Spleen (tissue), 11 donors: ENCODE measurements at regions not wholly inside any gene's neighbourhood (a gene's known extent, or its start where the extent isn't known, plus 50 kb on each side); places are given as distances from the start of the nearest gene placed in this dataset.

ENCODE experiments used
- DNase-seq: peaks from one replicate; pipeline ENCODE4 v3.0.0-alpha.2; 2020
- H3K27ac ChIP-seq, 8 donors: fragments of 200-600 bp; sonication (generic) in 7 of 8; 1 replicate in 4 of 8; 2 replicates in 4 of 8; pipeline versions ENCODE4 v1.5.0 to v1.8.0; 2016 to 2021; ENCODE audit warnings: inconsistent platforms in 4 of 8, mild to moderate bottlenecking in 4 of 8, moderate library complexity in 1 of 8
- H3K27me3 ChIP-seq, 7 donors: fragments of 200-600 bp; sonication (generic) in 6 of 7; replicated peaks in 1 of 7; 1 replicate in 4 of 7; 2 replicates in 3 of 7; pipeline versions ENCODE4 v1.5.0 to v1.8.0; 2016 to 2021; ENCODE audit warnings: inconsistent platforms in 3 of 7, mild to moderate bottlenecking in 1 of 7
- H3K36me3 ChIP-seq, 6 donors: fragments of 200-600 bp; sonication (generic) in 5 of 6; 1 replicate in 4 of 6; 2 replicates in 2 of 6; pipeline versions ENCODE4 v1.5.0 to v1.8.0; 2016 to 2021; ENCODE audit warnings: inconsistent platforms in 2 of 6
- H3K4me1 ChIP-seq, 6 donors: fragments of 200-600 bp; sonication (generic) in 5 of 6; 1 replicate in 3 of 6; 2 replicates in 3 of 6; pipeline versions ENCODE4 v1.5.0 to v1.8.0; 2016 to 2021; ENCODE audit warnings: inconsistent platforms in 3 of 6
- H3K4me3 ChIP-seq, 8 donors: fragments of 200-600 bp; sonication (generic) in 7 of 8; 1 replicate in 4 of 8; 2 replicates in 4 of 8; pipeline versions ENCODE4 v1.5.0 to v1.8.0; 2016 to 2021; ENCODE audit warnings: inconsistent platforms in 4 of 8, mild to moderate bottlenecking in 4 of 8, moderate library complexity in 2 of 8
- H3K9me3 ChIP-seq, 8 donors: fragments of 200-600 bp; sonication (generic) in 7 of 8; 1 replicate in 4 of 8; 2 replicates in 4 of 8; pipeline versions ENCODE4 v1.5.0 to v1.8.0; 2016 to 2021; ENCODE audit warnings: inconsistent platforms in 4 of 8
- POLR2A ChIP-seq, 3 donors: fragments of 450-650 bp; IDR thresholded peaks; one replicate each; pipeline ENCODE4 v1.5.1; 2017; ENCODE audit warnings: antibody characterized with exemption in 3 of 3, mild to moderate bottlenecking in 1 of 3
- POLR2AphosphoS5 ChIP-seq, 3 donors: sonication (generic); formaldehyde crosslinking; IDR thresholded peaks; one replicate each; pipeline ENCODE4 v1.5.1; 2017; ENCODE audit warnings: antibody characterized with exemption in 3 of 3
- WGBS, 5 donors: extraction: QIAGEN DNeasy Blood & Tissue Kit in 3 of 5; methylation state at CpG; one replicate each; pipeline versions ENCODE4 v1.1.5 to v1.1.7; 2013 to 2018; 5-methylcytosine and 5-hydroxymethylcytosine counted together
- intact Hi-C: fragments of 100-400 bp; cut with DNase I; formaldehyde crosslinking; loops from one replicate; pipeline ENCODE4 v1.15.0; 2023; ENCODE audit warnings: low total_unique reads
- TF ChIP-seq, protein P1 (sequence below), 11 experiments: fragments of 200-600 bp in 7 of 11; fragments of 450-650 bp in 4 of 11; sonication (generic) in 4 of 11; IDR thresholded peaks in 8 of 11; conservative IDR thresholded peaks in 3 of 11; 1 replicate in 7 of 11; 2 replicates in 4 of 11; pipeline versions ENCODE4 v1.4.0 to v1.8.0; 2016 to 2021; ENCODE audit warnings: antibody characterized with exemption in 11 of 11, inconsistent platforms in 4 of 11, mild to moderate bottlenecking in 1 of 11
- donor health status: healthy with polysubstance abuse.
- donor health status: DM: no; HTN: no; CAD: no; lungs with moderate emphysema.
- donor health status: DM: no; HTN: no; CAD: no.
- donor health status: Bipolar disorder and iron deficiency.
- donor health status: healthy.
- donor health status: DM: no; HTN: no; CAD: no.
- donor health status: DM: yes; HTN: yes; CAD: no.

GRCh38 chr7:82494420-82494819 is 50.8 kb upstream of the CACNA2D1 start:
- TF ChIP-seq, protein P1, sequence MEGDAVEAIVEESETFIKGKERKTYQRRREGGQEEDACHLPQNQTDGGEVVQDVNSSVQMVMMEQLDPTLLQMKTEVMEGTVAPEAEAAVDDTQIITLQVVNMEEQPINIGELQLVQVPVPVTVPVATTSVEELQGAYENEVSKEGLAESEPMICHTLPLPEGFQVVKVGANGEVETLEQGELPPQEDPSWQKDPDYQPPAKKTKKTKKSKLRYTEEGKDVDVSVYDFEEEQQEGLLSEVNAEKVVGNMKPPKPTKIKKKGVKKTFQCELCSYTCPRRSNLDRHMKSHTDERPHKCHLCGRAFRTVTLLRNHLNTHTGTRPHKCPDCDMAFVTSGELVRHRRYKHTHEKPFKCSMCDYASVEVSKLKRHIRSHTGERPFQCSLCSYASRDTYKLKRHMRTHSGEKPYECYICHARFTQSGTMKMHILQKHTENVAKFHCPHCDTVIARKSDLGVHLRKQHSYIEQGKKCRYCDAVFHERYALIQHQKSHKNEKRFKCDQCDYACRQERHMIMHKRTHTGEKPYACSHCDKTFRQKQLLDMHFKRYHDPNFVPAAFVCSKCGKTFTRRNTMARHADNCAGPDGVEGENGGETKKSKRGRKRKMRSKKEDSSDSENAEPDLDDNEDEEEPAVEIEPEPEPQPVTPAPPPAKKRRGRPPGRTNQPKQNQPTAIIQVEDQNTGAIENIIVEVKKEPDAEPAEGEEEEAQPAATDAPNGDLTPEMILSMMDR (IDR thresholded peaks at IDR 0.05 in 8 of 11, conservative IDR thresholded peaks at IDR 0.05 in 3 of 11), result no peak
- TF ChIP-seq POLR2A (IDR thresholded peaks at IDR 0.05) (no peak), POLR2AphosphoS5 (IDR thresholded peaks at IDR 0.05) (no peak)
- 23 to 49% (median 24%) methylated on average over 1 of the region's 1 CpG for WGBS, 5 donors
- H3K9me3 ChIP-seq, result peaks cover 0 to 9% (median under 1%) of the 10 kb centered on the region in 8 donors
- H3K36me3 ChIP-seq, result no peaks in the 10 kb centered on the region
- no peaks in the 10 kb centered on the region for H3K27me3 ChIP-seq
- H3K4me3 ChIP-seq, result no peak overlapping the region
- no peak for DNase-seq
- intact Hi-C loops, result loop anchor here (5.0 kb wide), 1 partner anchor 262 kb away; no protein-coding TSS in a partner anchor
- no peaks in the 10 kb centered on the region for H3K4me1 ChIP-seq
- H3K27ac ChIP-seq, result no peak overlapping the region
